Immature natural killer cell (primary cell): ENCODE measurements at regions not wholly inside any gene's neighbourhood (a gene's known extent, or its start where the extent isn't known, plus 50 kb on each side); places are given as distances from the start of the nearest gene placed in this dataset.

ENCODE experiments used
- DNase-seq, 3 donors: peaks; one replicate each; pipeline ENCODE4 v3.0.0; 2022; ENCODE audit warnings: mixed read lengths in 1 of 3
- H3K27ac Mint-ChIP-seq, 6 donors: one replicate each; pipeline ENCODE4 v1.8.0; 2020; ENCODE audit warnings: mixed read lengths in 6 of 6, mild to moderate bottlenecking in 5 of 6, inconsistent platforms in 4 of 6, moderate library complexity in 3 of 6
- H3K27me3 Mint-ChIP-seq, 3 donors: one replicate each; pipeline ENCODE4 v1.8.0; 2020 to 2021; ENCODE audit warnings: low read depth in 3 of 3, mild to moderate bottlenecking in 3 of 3, mixed read lengths in 3 of 3, moderate library complexity in 3 of 3, inconsistent platforms in 1 of 3
- H3K36me3 Mint-ChIP-seq, 3 donors: one replicate each; pipeline ENCODE4 v1.8.0; 2020; ENCODE audit warnings: mixed read lengths in 3 of 3, inconsistent platforms in 2 of 3, mild to moderate bottlenecking in 2 of 3
- H3K4me1 Mint-ChIP-seq, 2 donors: one replicate each; pipeline ENCODE4 v1.8.0; 2020; ENCODE audit warnings: inconsistent platforms in 2 of 2, mild to moderate bottlenecking in 2 of 2, mixed read lengths in 2 of 2, moderate library complexity in 1 of 2
- H3K4me3 Mint-ChIP-seq, 5 donors: one replicate each; pipeline ENCODE4 v1.8.0; 2020; ENCODE audit warnings: mild to moderate bottlenecking in 5 of 5, mixed read lengths in 5 of 5, inconsistent platforms in 3 of 5, moderate library complexity in 3 of 5
- H3K9me3 Mint-ChIP-seq, 6 donors: one replicate each; pipeline ENCODE4 v1.8.0; 2020; ENCODE audit warnings: mild to moderate bottlenecking in 6 of 6, mixed read lengths in 6 of 6, inconsistent platforms in 4 of 6, moderate library complexity in 3 of 6

GRCh38 chr15:25176991-25177954 is 222.5 kb downstream of the SNRPN start:
- Mint-ChIP-seq H3K27ac (no peak overlapping the region), H3K4me3 (no peak overlapping the region), H3K4me1 (no peaks in the 10 kb centered on the region), H3K27me3 (no peaks in the 10 kb centered on the region), H3K9me3 (peaks cover 22 to 47% (median 29%) of the 10 kb centered on the region in 6 donors), H3K36me3 (peaks cover 0 to 7% (median 0%) of the 10 kb centered on the region in 3 donors)
- no peak for DNase-seq

GRCh38 chr15:25177955-25178801 is 223.4 kb downstream of the SNRPN start:
- no peak for DNase-seq
- Mint-ChIP-seq H3K36me3 (peaks cover 0 to 7% (median 0%) of the 10 kb centered on the region in 3 donors), H3K9me3 (peaks cover 25 to 47% (median 29%) of the 10 kb centered on the region in 6 donors), H3K4me1 (no peaks in the 10 kb centered on the region), H3K27ac (no peak overlapping the region), H3K4me3 (no peak overlapping the region), H3K27me3 (no peaks in the 10 kb centered on the region)

- Mint-ChIP-seq H3K9me3 (peaks cover 21 to 48% (median 24%) of the 10 kb centered on the region in 6 donors), H3K27ac (no peak overlapping the region), H3K27me3 (no peaks in the 10 kb centered on the region), H3K4me3 (no peak overlapping the region), H3K36me3 (peaks cover 0 to 7% (median 0%) of the 10 kb centered on the region in 3 donors), H3K4me1 (no peaks in the 10 kb centered on the region)
- no peak for DNase-seq
These were observed 224.3 kb downstream of the SNRPN start for GRCh38 chr15:25178835-25179672.

- Mint-ChIP-seq H3K9me3 (peaks cover 13 to 39% (median 17%) of the 10 kb centered on the region in 6 donors), H3K27me3 (no peaks in the 10 kb centered on the region), H3K27ac (no peak overlapping the region), H3K4me3 (no peak overlapping the region), H3K36me3 (peaks cover 0 to under 1% (median 0%) of the 10 kb centered on the region in 3 donors), H3K4me1 (no peaks in the 10 kb centered on the region)
- DNase-seq, result no peak
These were observed 225.1 kb downstream of the SNRPN start for GRCh38 chr15:25179673-25180511.

GRCh38 chr15:25180606-25181292 is 226.0 kb downstream of the SNRPN start:
- Mint-ChIP-seq H3K9me3 (peaks cover 11 to 38% (median 15%) of the 10 kb centered on the region in 6 donors), H3K27ac (no peak overlapping the region), H3K4me3 (no peak overlapping the region), H3K36me3 (no peaks in the 10 kb centered on the region), H3K27me3 (no peaks in the 10 kb centered on the region), H3K4me1 (no peaks in the 10 kb centered on the region)
- no peak for DNase-seq

- DNase-seq, result no peak
- peaks cover 6 to 38% (median 12%) of the 10 kb centered on the region in 6 donors for H3K9me3 Mint-ChIP-seq
- peaks cover 0 to 1% (median under 1%) of the 10 kb centered on the region in 3 donors for H3K27me3 Mint-ChIP-seq
- no peaks in the 10 kb centered on the region for H3K36me3 Mint-ChIP-seq
- H3K4me3 Mint-ChIP-seq, result no peak overlapping the region
- no peaks in the 10 kb centered on the region for H3K4me1 Mint-ChIP-seq
- no peak overlapping the region for H3K27ac Mint-ChIP-seq
These were observed 226.7 kb downstream of the SNRPN start for GRCh38 chr15:25181293-25182097.

GRCh38 chr15:25182098-25182478 is 227.3 kb downstream of the SNRPN start:
- no peak overlapping the region for H3K4me3 Mint-ChIP-seq
- H3K27ac Mint-ChIP-seq, result no peak overlapping the region
- peaks cover 6 to 42% (median 11%) of the 10 kb centered on the region in 6 donors for H3K9me3 Mint-ChIP-seq
- DNase-seq, result no peak
- H3K36me3 Mint-ChIP-seq, result no peaks in the 10 kb centered on the region
- H3K4me1 Mint-ChIP-seq, result no peaks in the 10 kb centered on the region
- H3K27me3 Mint-ChIP-seq, result peaks cover 0 to 2% (median 1%) of the 10 kb centered on the region in 3 donors

- no peak for DNase-seq
- Mint-ChIP-seq H3K4me3 (no peak overlapping the region), H3K27me3 (peaks cover 0 to 2% (median 1%) of the 10 kb centered on the region in 3 donors), H3K9me3 (peaks cover 6 to 40% (median 12%) of the 10 kb centered on the region in 6 donors), H3K36me3 (no peaks in the 10 kb centered on the region), H3K27ac (no peak overlapping the region), H3K4me1 (no peaks in the 10 kb centered on the region)
These were observed 228.1 kb downstream of the SNRPN start for GRCh38 chr15:25182736-25183445.

- Mint-ChIP-seq H3K36me3 (no peaks in the 10 kb centered on the region), H3K9me3 (peaks cover 6 to 43% (median 12%) of the 10 kb centered on the region in 6 donors), H3K4me1 (no peaks in the 10 kb centered on the region), H3K4me3 (no peak overlapping the region), H3K27ac (no peak overlapping the region), H3K27me3 (peaks cover 0 to 2% (median 1%) of the 10 kb centered on the region in 3 donors)
- DNase-seq, result no peak
These were observed 228.9 kb downstream of the SNRPN start for GRCh38 chr15:25183581-25184251.

- H3K27me3 Mint-ChIP-seq, result peaks cover 0 to 2% (median 1%) of the 10 kb centered on the region in 3 donors
- H3K4me3 Mint-ChIP-seq, result no peak overlapping the region
- peaks cover 6 to 48% (median 12%) of the 10 kb centered on the region in 6 donors for H3K9me3 Mint-ChIP-seq
- H3K36me3 Mint-ChIP-seq, result no peaks in the 10 kb centered on the region
- H3K27ac Mint-ChIP-seq, result no peak overlapping the region
- no peaks in the 10 kb centered on the region for H3K4me1 Mint-ChIP-seq
- DNase-seq, result no peak
These were observed 229.8 kb downstream of the SNRPN start for GRCh38 chr15:25184356-25185155.
